Subcutaneous abdominal adipose tissue (tissue), 5 donors: ENCODE measurements at regions not wholly inside any gene's neighbourhood (a gene's known extent, or its start where the extent isn't known, plus 50 kb on each side); places are given as distances from the start of the nearest gene placed in this dataset.

Source experiments
- H3K27ac ChIP-seq: one replicate; pipeline ENCODE4 v1.7.0; 2013; ENCODE audit warnings: low read depth, mild to moderate bottlenecking, inconsistent platforms, low read length, moderate library complexity
- H3K27me3 ChIP-seq, 5 donors: one replicate each; pipeline ENCODE4 v1.7.0; 2013; ENCODE audit warnings: low read length in 5 of 5, inconsistent platforms in 1 of 5; ENCODE audit not compliant: control insufficient read depth in 5 of 5, insufficient read depth in 4 of 5
- H3K36me3 ChIP-seq, 5 donors: one replicate each; pipeline ENCODE4 v1.7.0; 2013; ENCODE audit warnings: low read length in 5 of 5; ENCODE audit not compliant: control insufficient read depth in 5 of 5, insufficient read depth in 5 of 5
- H3K4me1 ChIP-seq, 5 donors: one replicate each; pipeline ENCODE4 v1.7.0; 2013; ENCODE audit warnings: low read length in 5 of 5, mild to moderate bottlenecking in 3 of 5, moderate library complexity in 1 of 5; ENCODE audit not compliant: control insufficient read depth in 5 of 5, insufficient read depth in 5 of 5
- H3K4me3 ChIP-seq, 5 donors: one replicate each; pipeline ENCODE4 v1.7.0; 2013; ENCODE audit warnings: low read length in 5 of 5, low read depth in 1 of 5
- H3K9ac ChIP-seq, 5 donors: one replicate each; pipeline ENCODE4 v1.7.0; 2013; ENCODE audit warnings: low read length in 5 of 5, mild to moderate bottlenecking in 4 of 5, moderate library complexity in 3 of 5
- H3K9me3 ChIP-seq, 5 donors: one replicate each; pipeline ENCODE4 v1.7.0; 2013; ENCODE audit warnings: low read length in 5 of 5; ENCODE audit not compliant: control insufficient read depth in 5 of 5
- donor health status: healthy.
- donor health status: healthy.
- donor health status: healthy.
- donor health status: healthy.
- donor health status: healthy.

DNA sequence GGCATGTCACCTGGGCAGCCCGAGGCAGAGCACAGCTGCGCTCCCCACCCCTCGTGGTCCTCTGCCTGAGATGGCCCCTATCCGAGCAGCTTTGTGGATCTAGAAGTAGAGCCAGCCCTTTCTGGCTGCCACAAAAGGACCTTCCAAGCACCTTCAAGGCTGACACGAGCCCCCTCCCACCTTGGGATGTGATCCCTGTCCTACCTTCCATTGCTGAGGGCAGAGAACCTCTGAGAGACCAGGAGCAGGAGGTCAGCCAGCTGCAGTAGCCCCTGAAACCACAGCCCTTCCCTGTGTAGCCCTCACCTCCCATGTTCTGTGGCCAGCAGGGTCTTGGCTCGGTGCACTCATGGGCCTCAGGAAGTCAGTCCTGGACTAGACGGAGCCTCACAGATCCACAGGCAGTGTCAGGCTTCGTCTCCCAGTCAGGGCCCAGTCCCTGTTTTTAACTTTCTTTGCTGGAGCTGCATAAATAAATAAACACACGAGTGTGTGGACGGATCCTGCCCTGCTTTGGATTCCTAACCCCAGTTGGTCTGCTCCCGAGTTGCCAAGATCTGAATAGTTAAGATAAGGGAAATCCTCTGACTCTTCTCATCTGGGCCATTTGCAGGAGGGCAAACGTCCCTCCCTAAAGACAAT lies 507.7 kb downstream of the PREX1 start:
- Histone ChIP-seq H3K9me3 (peaks cover 0 to 3% (median 0%) of the 10 kb centered on the region in 5 donors), H3K4me3 (no peak overlapping the region), H3K36me3 (no peaks in the 10 kb centered on the region), H3K27ac (no peak overlapping the region), H3K4me1 (peaks cover 0 to 8% (median 0%) of the 10 kb centered on the region in 5 donors), H3K27me3 (peaks cover 0 to 15% (median 3%) of the 10 kb centered on the region in 5 donors), H3K9ac (no peak overlapping the region)

DNA sequence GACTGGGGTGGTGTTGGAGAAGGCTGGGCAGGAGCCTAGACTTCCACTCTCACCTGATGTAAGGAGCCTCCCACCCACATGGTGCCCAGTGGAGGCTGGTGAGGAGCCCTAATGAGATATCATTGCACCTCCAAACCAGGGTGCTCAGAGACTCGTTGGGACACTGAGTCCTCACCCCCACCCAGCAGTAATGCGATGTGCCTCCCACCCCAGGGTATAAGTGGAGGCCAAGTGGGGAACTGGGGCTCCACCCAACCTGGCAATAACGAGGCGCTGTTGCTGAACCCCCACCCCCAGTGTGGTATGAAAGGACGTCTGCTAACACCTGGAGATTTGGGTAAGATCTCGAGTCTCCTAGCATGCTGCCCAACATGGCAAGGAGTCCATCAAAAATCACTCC lies 510.2 kb downstream of the PREX1 start:
- Histone ChIP-seq H3K27me3 (peaks cover 0 to 10% (median 3%) of the 10 kb centered on the region in 5 donors), H3K9me3 (peaks cover 0 to 3% (median 0%) of the 10 kb centered on the region in 5 donors)

DNA sequence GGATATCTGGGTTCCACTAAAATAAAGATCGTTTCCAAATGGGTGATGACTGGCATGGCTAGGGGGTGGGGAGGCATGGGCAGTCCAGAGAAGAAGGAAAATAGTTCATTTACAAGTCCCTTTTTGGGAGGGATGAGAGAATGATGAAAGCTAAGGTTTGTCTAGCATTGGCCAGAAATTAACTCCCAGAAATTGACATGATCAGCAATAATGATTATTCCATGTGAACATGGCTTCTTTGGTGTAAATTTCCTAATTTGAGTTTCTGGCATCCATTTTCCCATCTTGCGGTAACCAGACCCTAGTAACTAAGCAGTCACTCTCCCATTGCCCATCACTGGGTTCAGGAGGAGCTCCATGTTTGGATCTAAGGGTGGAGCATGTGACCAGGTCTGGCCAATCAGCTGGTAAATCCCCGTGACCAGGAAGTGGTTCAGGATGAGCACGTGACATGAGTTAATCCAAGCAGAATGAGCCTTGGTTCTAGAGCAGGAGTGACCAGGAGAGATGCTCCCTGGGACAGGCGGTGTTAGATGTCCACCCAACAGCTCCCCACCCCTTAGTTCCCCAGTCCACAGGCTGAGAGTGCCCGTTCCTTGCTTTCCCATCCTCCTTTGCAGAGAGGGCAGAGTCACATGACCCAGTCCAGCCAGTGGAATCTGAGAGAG lies 512.7 kb downstream of the PREX1 start:
- no peak overlapping the region for H3K4me3 ChIP-seq
- H3K27me3 ChIP-seq, result peaks cover 0 to 14% (median 5%) of the 10 kb centered on the region in 5 donors
- no peaks in the 10 kb centered on the region for H3K36me3 ChIP-seq
- peaks cover 0 to 3% (median 0%) of the 10 kb centered on the region in 5 donors for H3K9me3 ChIP-seq
- H3K27ac ChIP-seq, result no peak overlapping the region
- peaks cover 0 to 3% (median 0%) of the 10 kb centered on the region in 5 donors for H3K4me1 ChIP-seq
- H3K9ac ChIP-seq, result no peak overlapping the region

More for the DNA sequence above, 510.2 kb downstream of the PREX1 start:
- Histone ChIP-seq H3K4me1 (no peaks in the 10 kb centered on the region), H3K4me3 (no peak overlapping the region), H3K36me3 (no peaks in the 10 kb centered on the region), H3K9ac (no peak overlapping the region), H3K27ac (no peak overlapping the region)

DNA sequence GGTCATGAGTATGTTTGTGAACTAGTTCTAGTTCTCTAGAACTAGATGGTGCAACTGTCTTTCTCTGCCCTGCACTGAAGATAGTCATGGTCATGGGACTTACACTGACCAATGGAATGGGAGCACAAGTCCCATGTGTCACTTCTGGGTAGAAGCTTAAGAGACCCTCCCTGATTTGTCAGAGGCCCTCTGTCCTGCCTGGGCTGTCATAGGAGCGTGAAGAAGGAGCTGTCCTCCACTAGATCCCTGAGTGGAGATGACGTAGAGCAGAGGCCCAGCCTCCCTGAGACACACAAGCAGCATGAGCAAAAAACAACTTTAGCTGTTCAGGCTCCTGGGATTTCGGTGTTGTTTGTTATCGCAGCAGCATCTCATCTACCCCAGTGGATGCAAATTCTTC lies 514.5 kb downstream of the PREX1 start:
- no peak overlapping the region for H3K4me3 ChIP-seq
- H3K9ac ChIP-seq, result no peak overlapping the region
- H3K27me3 ChIP-seq, result peaks cover 0 to 13% (median 8%) of the 10 kb centered on the region in 5 donors
- no peaks in the 10 kb centered on the region for H3K36me3 ChIP-seq
- peaks cover 0 to 3% (median 0%) of the 10 kb centered on the region in 5 donors for H3K4me1 ChIP-seq
- peaks cover 0 to 3% (median 0%) of the 10 kb centered on the region in 5 donors for H3K9me3 ChIP-seq
- H3K27ac ChIP-seq, result no peak overlapping the region

GRCh38 chr20:48311956-48312355 lies 515.8 kb downstream of the PREX1 start:
- H3K36me3 ChIP-seq, result no peaks in the 10 kb centered on the region
- peaks cover 0 to 3% (median 0%) of the 10 kb centered on the region in 5 donors for H3K4me1 ChIP-seq
- peaks cover 0 to 3% (median 0%) of the 10 kb centered on the region in 5 donors for H3K9me3 ChIP-seq
- H3K9ac ChIP-seq, result no peak overlapping the region
- no peak overlapping the region for H3K27ac ChIP-seq
- peaks cover 4 to 7% (median 5%) of the 10 kb centered on the region in 5 donors for H3K27me3 ChIP-seq
- no peak overlapping the region for H3K4me3 ChIP-seq

DNA sequence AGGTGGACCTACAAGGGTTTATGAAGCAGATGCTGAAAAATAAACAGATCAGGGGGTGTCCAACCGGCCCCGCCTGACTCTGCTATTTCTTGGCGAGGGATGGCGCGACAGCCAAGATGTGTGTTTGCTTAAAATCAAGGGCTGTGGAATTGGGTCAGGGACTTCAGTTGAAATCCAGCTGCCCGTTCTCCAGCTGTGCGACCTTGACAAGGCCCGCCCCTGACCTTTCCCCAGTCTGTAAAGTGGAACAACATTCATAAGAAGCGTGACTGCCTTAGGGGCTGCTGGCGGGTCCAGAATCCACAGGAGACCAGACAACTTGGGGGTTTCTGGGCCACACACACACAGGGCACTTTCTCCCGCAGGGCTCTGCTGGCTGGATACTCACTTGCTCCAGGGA lies 517.5 kb downstream of the PREX1 start:
- Histone ChIP-seq H3K36me3 (no peaks in the 10 kb centered on the region), H3K4me3 (no peak overlapping the region), H3K9me3 (peaks cover 0 to 3% (median 0%) of the 10 kb centered on the region in 5 donors), H3K27me3 (peaks cover 4 to 7% (median 5%) of the 10 kb centered on the region in 5 donors), H3K27ac (no peak overlapping the region), H3K4me1 (peaks cover 0 to 3% (median 0%) of the 10 kb centered on the region in 5 donors), H3K9ac (no peak overlapping the region)

GRCh38 chr20:48309293-48309692 lies 518.5 kb downstream of the PREX1 start:
- H3K36me3 ChIP-seq, result no peaks in the 10 kb centered on the region
- no peak overlapping the region for H3K9ac ChIP-seq
- no peaks in the 10 kb centered on the region for H3K9me3 ChIP-seq
- H3K27me3 ChIP-seq, result peaks cover 4 to 6% (median 5%) of the 10 kb centered on the region in 5 donors
- peaks cover 0 to 3% (median 0%) of the 10 kb centered on the region in 5 donors for H3K4me1 ChIP-seq
- no peak overlapping the region for H3K4me3 ChIP-seq
- H3K27ac ChIP-seq, result no peak overlapping the region

DNA sequence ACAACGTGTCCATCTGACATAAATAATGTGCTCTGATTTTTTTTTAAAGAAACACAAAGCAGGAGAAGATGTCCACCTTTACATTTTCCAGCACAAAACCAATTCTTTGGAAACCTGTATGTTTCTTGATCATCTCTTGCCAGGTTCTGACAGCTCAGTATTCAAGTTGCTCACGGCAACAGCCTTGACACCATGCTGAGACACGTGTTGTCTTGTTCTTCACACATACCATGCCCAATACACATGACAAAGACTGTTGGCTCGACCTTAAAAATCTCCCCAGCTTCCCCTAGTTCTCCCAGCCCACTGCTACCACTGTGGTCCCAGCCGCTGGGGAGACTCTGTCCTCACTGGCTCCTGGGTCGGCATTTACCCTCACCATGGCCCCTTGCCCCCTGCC lies 518.9 kb downstream of the PREX1 start:
- Histone ChIP-seq H3K9me3 (no peaks in the 10 kb centered on the region), H3K4me1 (peaks cover 0 to 3% (median 0%) of the 10 kb centered on the region in 5 donors), H3K27ac (no peak overlapping the region), H3K9ac (no peak overlapping the region), H3K36me3 (no peaks in the 10 kb centered on the region), H3K4me3 (no peak overlapping the region), H3K27me3 (peaks cover 4 to 6% (median 5%) of the 10 kb centered on the region in 5 donors)

GRCh38 chr20:48308232-48308781 lies 519.5 kb downstream of the PREX1 start:
- Histone ChIP-seq H3K27ac (no peak overlapping the region), H3K9me3 (no peaks in the 10 kb centered on the region), H3K27me3 (peaks cover 4 to 6% (median 5%) of the 10 kb centered on the region in 5 donors), H3K36me3 (no peaks in the 10 kb centered on the region), H3K4me3 (no peak overlapping the region), H3K9ac (no peak overlapping the region), H3K4me1 (peaks cover 0 to 3% (median 0%) of the 10 kb centered on the region in 5 donors)

DNA sequence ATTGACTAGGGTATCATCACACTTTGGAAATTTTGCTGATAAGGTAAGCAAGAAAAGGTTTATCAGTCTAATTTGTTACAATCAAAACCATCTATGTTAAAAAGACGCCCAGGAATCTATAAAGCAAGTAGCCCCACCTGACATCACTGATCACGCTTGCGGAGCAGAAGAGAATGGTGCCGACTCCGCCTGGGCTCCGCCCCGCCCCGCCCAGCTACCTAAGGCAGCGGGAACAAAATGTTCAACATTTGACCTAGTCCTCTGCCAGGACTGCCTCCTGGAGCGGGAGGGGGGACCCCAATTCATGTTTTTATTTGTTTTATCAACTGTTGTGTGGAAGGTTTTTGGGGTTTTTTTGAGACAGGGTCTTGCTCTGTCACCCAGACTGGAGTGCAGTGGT lies 520.5 kb downstream of the PREX1 start:
- Histone ChIP-seq H3K27me3 (peaks cover 4 to 5% (median 5%) of the 10 kb centered on the region in 5 donors), H3K4me1 (peaks cover 0 to 3% (median 0%) of the 10 kb centered on the region in 5 donors), H3K36me3 (no peaks in the 10 kb centered on the region), H3K9me3 (no peaks in the 10 kb centered on the region), H3K9ac (no peak overlapping the region), H3K27ac (no peak overlapping the region), H3K4me3 (no peak overlapping the region)
